ENCODE measurements at regions not wholly inside any gene's neighbourhood (a gene's known extent, or its start where the extent isn't known, plus 50 kb on each side); places are given as distances from the start of the nearest gene placed in this dataset.
A peak's percentile ranks its signal among the peaks of the same experiment; 100 is the strongest.
"Not testable (repeated sequence)": the region's sequence is repeated elsewhere in the genome, so short reads cannot be mapped to it uniquely, and the experiment has no call there.

DNA sequence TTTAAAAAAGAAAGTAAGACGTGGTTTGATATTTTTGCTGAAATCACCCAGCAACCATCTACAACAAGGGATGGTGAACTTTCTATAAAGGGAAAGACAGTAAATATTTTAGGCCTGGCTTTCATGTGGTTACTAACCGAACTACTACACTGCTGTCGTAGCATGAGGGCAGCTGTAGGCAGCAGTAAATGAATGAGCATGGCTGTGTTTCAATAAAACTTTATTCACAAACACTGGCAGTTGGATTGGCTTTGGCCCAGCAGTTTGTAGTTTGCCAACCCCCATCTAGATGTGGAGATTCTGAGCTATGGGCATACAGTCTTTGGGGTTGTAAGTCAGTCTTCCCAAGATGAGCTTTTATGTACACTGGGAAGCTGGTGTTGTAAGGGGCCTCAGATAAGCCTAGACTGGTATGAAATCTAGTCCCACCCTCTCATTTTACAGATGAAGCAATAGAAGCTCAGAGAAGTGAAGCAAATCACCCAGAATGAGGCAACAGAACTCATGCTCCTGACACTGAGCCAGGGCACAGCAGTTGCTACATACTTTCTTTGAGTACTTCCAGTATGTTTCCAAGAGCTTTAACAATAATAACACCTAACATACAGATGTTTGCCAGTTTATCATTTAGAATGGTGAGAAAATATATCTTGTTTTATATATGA, 204.4 kb downstream of the ADAMTS15 start:
- intact Hi-C loops (cut with micrococcal nuclease): no loop called here
- DNase-seq: peak; percentile 77
- ATAC-seq: peak; percentile 36

DNA sequence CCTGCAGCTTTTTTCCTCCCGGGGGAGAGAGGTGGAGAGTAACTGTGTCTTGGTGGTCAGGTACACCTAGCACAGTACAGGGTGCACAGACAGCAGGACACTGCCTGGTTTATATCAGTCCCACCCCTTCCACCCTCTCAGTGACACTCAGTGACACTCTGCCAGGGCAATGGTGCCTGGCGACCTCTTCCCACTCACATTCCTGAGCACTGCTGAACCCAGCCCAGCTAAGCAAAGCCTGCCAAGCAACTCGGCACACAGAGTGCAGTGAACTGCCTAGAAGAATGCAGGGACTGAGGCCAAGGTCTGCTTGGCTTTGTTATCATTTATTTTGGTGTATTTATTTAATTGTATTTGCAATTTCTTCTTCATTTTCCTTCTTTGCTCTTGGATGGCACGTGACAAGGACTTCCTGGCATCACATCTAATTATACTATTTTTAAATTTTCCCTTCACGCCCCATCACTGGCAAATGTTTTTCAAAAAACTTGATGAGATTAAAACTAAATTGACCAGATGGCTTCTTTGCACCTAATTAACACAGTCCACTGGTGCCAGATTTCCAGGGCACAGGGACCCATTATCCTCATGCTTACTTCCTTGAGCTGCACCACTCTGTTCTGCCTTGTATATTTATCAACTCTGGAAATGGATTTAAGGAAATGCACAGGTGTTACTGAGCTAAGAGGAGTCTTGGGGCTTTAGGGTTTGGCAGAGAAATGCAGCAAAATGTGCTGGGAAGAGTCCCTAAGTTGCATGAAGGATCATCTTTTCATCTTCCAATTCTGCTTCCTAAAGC, 205.6 kb downstream of the ADAMTS15 start:
- DNase-seq (peak; percentile 91), ATAC-seq (peak; percentile 95)
- intact Hi-C loops (cut with micrococcal nuclease): no loop called here

DNA sequence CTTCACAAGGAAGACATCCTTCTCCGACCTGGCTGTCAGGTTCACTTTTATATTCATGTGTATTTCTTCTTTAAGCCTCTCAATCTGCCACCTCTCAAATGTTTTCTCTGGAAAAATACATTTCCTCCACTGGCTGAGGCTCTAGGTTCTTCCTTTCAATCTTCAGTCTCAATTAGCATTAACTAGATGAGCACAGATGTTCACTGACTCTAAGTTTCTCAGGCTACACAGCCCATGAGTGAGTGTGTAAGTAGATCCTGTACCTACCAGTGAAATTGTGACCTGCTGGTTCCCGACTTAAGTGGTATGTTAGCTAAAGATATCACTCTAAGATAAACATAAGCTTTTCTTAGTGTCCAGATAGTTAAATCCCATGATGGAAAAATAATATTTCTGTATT, 206.9 kb downstream of the ADAMTS15 start:
- no peak for ATAC-seq
- intact Hi-C loops (cut with micrococcal nuclease): no loop called here
- no peak for DNase-seq

DNA sequence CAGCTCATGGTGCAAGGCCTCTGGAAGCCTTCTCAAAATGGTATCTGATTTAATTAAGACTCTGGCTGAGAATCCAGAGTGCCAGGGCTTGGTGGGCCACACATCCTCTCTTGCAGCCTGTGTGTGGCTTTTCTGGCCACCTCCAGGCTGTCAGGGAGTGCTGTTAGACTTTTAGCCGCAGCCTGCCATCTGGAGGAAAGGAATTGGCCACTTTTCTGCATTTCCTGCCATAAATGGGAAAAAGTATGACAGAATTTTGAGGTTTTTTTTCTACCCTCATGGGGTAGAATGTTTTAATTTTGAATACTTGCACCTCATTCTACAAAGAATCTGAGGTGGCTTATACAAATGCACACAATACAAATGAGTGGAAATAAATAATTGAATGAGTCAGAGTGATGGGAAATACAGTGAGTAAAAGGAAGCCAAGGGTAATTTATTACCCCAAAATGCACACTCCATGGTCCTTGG, 218.4 kb downstream of the ADAMTS15 start:
- intact Hi-C loops (cut with micrococcal nuclease): no loop called here
- no peak for DNase-seq
- ATAC-seq: peak; percentile 22

DNA sequence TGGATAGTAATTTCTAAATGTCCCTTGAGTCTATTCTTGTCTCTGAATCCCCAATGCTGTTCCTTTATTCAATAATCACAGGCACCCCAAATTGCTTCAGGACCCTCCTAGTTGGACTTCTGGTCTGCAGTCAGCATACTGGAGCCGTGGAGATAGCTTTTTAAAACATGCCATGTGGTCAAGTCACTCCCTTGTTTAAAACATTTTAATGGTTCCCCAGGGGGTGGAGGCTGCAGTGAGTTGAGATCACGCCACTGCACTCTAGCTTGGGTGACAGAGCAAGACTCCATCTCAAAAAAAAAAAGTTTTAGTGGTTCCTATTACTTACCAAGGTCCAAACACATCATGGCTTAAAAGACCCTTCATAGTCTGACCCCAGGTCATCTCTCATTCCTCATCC, 220.3 kb downstream of the ADAMTS15 start:
- no peak for ATAC-seq
- intact Hi-C loops (cut with micrococcal nuclease): no loop called here
- no peak for DNase-seq

DNA sequence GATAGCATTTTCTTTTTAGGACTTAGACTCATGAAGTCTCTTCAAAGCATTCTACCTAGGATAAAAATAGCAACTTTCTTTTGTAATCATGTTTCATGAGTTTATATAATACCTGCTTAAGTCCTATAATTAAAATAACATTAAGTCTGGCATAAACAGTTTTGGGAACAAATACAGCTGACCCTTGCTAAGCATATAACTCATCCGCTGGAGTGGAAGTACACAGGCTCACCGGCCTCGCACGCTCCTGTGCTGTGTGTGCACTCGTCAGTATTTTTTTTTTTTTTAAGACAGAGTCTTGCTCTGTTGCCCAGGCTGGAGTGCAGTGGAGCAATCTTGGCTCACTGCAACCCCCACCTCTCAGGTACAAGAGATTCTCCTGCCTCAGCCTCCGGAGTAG, 221.8 kb downstream of the ADAMTS15 start:
- ATAC-seq: no peak
- intact Hi-C loops (cut with micrococcal nuclease): loop anchor here (10.0 kb wide), 1 partner anchor 215 kb away; no protein-coding TSS in a partner anchor
- DNase-seq: no peak

DNA sequence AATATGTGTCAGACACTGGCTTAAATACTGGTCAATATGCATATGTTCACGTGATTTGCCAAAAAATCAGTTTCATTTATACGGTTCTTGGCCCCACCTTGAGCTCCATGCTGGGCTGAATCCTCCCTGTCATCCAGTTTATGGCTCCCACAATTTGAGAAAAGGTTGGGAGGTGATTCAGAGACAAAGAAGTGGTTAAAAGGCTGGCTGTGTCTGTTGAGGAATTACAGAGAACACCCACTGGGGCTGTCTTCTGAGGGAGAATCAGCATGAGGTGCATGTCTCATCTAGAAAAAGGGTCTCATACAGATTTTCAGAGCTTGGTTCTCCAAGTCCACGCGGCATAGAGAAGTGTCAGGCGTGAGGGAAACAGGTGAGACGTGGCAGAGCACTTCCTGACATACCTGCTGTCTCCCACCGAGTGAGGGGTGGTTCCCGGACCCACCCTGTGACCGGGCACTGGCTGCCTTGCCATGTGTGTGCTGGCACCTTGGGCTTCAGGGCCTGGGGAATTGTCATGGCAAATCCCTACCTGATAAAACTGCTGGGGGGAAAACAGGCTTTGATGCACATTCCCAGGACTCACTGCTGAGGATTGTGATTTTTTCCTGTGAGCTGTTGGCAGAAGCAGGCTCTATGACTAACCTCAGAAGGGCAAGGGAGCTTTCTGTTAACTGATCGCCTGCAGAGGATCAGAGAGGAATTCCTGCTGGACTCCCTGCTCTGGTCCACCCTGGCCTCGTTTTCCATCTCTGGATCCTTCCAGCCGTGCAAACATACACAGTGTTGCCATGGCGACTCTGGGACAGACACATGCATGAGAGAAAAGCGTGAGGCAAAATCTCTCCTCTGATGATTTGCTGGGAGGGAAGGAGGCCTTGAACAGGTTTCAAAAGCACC, 223.6 kb downstream of the ADAMTS15 start:
- ATAC-seq (peak; percentile 63), DNase-seq (peak; percentile 78)
- intact Hi-C loops (cut with micrococcal nuclease): loop anchor here (10.0 kb wide), 1 partner anchor 217 kb away; no protein-coding TSS in a partner anchor

DNA sequence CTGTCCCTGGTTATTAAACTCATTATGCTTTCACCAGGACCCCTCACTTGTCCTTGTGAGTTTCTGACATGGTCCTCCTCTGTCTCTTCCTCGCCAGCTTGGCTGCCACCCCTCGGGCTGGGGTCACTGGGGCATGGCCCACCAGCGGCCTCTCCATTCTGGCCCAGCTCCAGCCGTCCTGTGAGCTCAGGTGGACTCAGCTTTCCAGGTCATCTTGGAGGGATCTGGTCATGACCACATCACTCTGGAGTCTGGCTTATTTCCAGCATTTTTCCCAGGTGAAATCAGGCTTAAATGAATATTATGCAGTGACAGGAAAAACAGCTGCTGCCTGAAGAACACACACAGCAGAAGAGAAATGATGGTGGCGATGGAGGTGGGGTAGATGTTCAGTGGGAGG, 224.5 kb downstream of the ADAMTS15 start:
- no peak for ATAC-seq
- DNase-seq: no peak
- intact Hi-C loops (cut with micrococcal nuclease): loop anchor here (10.0 kb wide), 1 partner anchor 218 kb away; no protein-coding TSS in a partner anchor

DNA sequence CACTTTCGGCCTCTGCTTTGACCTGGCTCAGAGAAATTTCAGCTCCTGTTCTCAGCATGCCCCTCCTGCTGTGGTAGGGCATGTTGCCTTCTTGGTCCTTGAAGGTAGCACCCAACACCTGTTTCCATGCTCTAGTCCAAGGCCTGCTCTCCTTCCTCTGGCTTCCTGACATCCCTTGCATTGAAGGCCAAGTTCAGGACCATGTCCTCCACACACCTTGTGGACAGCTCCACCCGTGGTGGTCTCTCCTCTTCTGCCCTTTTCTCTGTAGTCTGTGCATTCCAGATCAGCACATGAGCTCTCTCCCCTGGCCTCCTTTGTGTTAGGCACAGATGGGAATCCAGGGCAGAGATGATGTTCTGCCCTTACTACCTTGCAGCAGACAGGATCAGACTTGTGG, 225.3 kb downstream of the ADAMTS15 start:
- ATAC-seq (no peak), DNase-seq (no peak)
- intact Hi-C loops (cut with micrococcal nuclease): loop anchor here (10.0 kb wide), 1 partner anchor 219 kb away; no protein-coding TSS in a partner anchor

DNA sequence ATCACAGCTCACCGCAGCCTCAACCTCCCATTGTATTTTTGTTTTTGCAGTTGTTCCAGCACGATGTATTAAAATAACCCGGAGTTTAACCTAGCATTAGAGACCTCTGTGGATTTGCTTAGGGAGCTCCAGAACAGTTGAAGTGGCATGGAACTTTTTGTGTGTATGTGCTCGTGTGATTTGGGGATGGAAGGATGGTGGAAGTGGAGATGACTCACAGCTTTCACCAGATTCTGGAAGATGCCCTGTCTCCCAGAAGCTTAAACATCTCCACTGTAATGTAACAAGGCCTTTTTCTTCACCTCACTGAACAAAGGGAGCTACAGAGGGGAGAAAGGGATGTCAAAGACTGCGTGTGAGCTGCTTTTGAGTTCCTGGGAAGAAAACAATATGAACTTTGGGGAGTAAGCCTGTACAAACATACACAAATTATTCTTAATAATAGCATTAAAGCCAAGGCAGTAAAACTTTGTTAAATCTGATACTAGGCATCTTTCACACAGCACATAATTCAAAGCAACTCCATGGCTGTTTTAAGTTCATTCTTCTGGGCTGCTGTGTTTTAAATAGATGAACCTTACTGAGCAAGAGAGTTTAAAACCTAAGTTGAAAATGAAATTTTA, 226.4 kb downstream of the ADAMTS15 start:
- DNase-seq: no peak
- no peak for ATAC-seq
- intact Hi-C loops (cut with micrococcal nuclease): loop anchor here (10.0 kb wide), 1 partner anchor 220 kb away; no protein-coding TSS in a partner anchor

DNA sequence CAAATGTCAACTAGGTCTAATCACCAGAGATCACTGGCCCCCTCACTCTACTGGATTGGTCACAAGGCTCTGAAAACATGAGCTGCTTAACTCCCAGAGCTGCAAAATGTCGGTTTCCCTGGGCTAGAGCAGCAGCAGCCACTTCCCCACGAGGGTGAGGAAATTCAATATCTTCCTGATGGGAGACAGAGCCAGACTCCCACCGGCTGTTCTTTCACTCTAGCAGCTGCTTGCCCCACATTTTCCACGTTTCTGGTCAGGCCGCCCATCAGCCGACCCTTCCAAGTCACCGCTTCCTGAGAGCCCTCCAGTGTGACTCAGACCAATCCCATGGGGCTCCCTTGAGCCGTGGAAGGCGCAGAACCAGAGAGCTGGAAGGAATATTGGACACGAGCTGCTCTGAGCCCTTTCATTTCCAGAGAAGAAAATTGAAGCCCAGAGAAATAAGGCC, 227.0 kb downstream of the ADAMTS15 start:
- DNase-seq: peak; percentile 87
- peak; percentile 82 for ATAC-seq
- intact Hi-C loops (cut with micrococcal nuclease): loop anchor here (10.0 kb wide), 1 partner anchor 221 kb away; no protein-coding TSS in a partner anchor

DNA sequence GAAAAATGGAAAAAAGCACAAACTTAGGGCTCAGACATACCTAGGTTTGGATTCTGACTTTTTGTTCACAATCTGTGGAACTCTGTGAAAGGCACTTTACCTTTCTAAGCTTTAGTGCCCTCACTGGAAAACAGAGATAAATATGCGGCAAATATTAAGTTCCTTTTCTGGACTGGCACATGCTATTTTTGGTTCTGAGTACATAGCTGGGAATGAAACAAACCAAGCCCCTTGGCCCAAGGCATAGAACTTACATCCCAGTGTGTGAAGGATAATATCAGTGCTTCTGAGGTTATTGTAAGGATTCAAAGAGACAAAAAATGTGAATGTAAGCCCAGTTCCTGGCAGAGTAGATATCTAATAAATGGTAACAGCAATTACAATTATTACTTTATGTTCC, 227.5 kb downstream of the ADAMTS15 start:
- intact Hi-C loops (cut with micrococcal nuclease): loop anchor here (10.0 kb wide), 1 partner anchor 221 kb away; no protein-coding TSS in a partner anchor
- peak; percentile 61 for ATAC-seq

DNA sequence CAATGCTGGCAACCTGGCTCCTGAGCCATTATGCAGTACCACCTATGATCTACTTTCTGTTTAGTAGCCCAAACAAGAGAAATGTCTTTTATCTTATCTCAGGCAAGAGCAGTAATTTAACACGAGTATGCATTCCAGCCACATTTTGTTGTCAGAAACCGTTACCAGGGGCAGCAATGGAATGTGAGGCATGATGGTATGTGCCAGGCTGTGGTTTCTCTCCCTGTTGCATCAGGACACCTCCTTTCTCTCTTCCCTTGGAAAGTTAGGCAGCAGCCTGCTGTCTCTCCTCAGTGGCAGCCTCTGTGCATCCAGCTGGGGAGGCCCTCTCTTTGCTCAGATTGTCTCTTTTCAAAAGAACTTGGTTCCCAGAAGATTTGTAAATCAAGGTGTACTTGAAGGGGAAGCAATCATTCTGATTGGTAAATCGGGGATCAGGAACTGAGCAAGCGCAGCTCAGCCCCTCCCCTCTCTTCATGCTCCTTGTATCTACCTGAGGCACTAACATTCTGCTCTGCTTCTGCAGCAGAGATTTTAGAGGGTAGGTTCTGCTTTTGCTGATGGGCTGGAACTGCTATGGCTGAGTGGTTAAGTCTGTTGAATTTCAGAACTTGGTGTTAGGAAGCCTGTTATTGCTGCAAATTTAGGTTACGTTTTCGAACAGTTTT, 229.2 kb downstream of the ADAMTS15 start:
- DNase-seq (no peak), ATAC-seq (peak; percentile 70)
- intact Hi-C loops (cut with micrococcal nuclease): loop anchor here (10.0 kb wide), 1 partner anchor 223 kb away; no protein-coding TSS in a partner anchor

More for the DNA sequence above, 227.5 kb downstream of the ADAMTS15 start:
- no peak for DNase-seq

DNA sequence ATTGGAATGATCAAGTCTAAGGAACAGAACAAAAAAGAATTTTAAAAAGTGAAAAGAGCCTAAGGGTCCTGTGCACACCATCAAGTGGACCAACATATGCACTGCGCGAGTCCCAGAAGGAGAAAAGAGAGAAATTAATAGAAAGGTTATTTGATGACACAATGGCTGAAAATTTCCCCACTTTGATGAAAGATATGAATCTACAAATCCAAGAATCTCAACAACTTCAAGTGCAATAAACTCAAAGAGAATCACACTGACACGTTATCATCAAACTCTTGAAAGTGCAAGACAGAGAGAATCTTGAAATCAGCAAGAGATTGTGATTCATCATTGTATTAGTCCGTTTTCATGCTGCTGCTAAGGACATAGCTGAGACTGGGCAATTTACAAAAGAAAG, 230.8 kb downstream of the ADAMTS15 start:
- intact Hi-C loops (cut with micrococcal nuclease): loop anchor here (10.0 kb wide), 1 partner anchor 224 kb away; no protein-coding TSS in a partner anchor
- DNase-seq: no peak
- no peak for ATAC-seq

DNA sequence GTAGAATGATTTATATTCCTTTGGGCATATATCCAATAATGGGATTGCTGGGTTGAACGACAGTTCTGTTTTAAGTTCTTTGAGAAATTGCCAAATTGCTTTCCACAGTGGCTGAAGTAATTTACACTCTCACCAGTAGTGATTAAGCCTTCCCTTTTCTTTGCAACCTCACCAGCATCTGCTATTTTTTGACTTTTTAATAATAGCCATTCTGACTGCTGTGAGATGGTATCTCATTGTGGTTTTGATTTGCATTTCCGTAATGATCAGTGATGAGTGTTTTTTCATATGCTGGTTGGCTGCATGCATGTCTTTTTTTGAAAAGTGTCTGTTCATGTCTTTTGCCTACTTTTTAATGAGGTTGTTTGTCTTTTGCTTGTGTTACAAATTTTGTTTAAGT, 233.8 kb downstream of the SNX19 start:
- ATAC-seq; DNase-seq; intact Hi-C loops (cut with micrococcal nuclease): not testable (repeated sequence)

DNA sequence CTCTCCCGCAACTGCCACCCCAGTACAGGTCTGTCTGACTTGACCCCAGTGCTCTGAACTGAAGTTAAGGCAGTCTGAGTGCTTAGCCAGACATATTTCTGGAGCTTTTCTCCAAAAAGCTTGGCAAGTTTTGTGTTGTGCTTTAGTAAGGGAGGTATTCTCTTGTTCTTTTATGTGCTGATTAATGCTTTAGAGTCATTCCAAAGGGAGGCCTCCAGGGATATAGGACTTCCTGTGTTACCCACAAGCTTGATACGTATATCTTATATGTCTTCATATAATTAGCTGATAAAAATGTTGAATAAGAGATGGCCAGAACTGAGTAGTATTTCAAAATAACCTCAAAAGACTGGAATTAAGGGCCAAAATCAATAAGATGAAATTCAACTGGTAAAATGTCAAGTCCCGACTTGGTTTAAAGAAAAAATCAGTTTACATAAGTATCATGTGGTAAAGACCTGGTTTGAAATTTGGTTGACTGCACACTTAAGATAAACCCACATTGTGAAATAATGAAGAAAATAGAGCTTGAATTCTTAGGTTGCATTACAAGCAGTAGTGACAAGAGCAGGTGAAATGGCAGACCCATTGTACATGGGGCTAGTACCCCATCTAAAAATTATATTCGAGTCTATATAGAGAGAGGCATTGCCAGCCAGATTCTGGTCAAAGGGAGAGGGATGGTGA, 226.9 kb downstream of the SNX19 start:
- DNase-seq (no peak), ATAC-seq (no peak)
- intact Hi-C loops (cut with micrococcal nuclease): no loop called here

DNA sequence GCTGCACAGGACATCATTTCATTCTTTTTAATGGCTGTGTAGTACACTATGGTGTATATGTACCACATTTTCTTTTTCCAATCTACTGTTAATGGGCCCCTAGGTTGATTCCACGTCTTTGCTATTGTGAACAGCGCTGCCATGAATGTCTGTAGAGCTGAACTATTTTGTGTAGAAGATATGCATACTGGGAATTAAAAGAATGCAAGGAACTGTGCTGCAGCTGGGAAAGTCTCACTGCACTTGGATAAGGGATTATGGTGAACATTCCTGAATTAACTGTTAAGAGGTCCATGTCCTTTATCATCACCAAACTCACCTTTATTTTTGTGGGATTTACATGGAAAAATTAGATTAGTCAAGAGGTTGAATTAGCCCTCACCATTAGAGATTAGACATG, 224.7 kb downstream of the SNX19 start:
- ATAC-seq (no peak), DNase-seq (no peak)
- intact Hi-C loops (cut with micrococcal nuclease): no loop called here

Data from left ventricle myocardium superior (tissue), 1 donor.